ENCODE measurements at regions not wholly inside any gene's neighbourhood (a gene's known extent, or its start where the extent isn't known, plus 50 kb on each side); places are given as distances from the start of the nearest gene placed in this dataset.

- no peak for DNase-seq
Measured at GRCh38 chr16:65644821-65645220, 523.0 kb upstream of the CDH11 start.

- DNase-seq = no peak
Measured at GRCh38 chr16:65641762-65642289, 520.0 kb upstream of the CDH11 start.

- no peak for DNase-seq
Measured at GRCh38 chr16:65641049-65641761, 519.3 kb upstream of the CDH11 start.

GRCh38 chr16:65634833-65635232, 513.0 kb upstream of the CDH11 start:
- no peak for DNase-seq

GRCh38 chr16:65634291-65634690, 512.4 kb upstream of the CDH11 start:
- peak; percentile 27 for DNase-seq

- peak; percentile 37 for DNase-seq
Measured at GRCh38 chr16:65624666-65625065, 502.8 kb upstream of the CDH11 start.

GRCh38 chr16:65624229-65624628, 502.4 kb upstream of the CDH11 start:
- DNase-seq = peak; percentile 52

- no peak for DNase-seq
Measured at GRCh38 chr16:65622871-65623270, 501.0 kb upstream of the CDH11 start.

- no peak for DNase-seq
Measured at GRCh38 chr16:65622151-65622550, 500.3 kb upstream of the CDH11 start.

- DNase-seq = no peak
Measured at GRCh38 chr16:65621640-65622039, 499.8 kb upstream of the CDH11 start.

GRCh38 chr16:65619606-65620005, 497.7 kb upstream of the CDH11 start:
- no peak for DNase-seq

- no peak for DNase-seq
Measured at GRCh38 chr16:65618931-65619330, 497.1 kb upstream of the CDH11 start.

- DNase-seq = no peak
Measured at GRCh38 chr16:65618333-65618732, 496.5 kb upstream of the CDH11 start.

- DNase-seq = no peak
Measured at GRCh38 chr16:65617421-65617820, 495.6 kb upstream of the CDH11 start.

- no peak for DNase-seq
Measured at GRCh38 chr16:65608455-65608854, 486.6 kb upstream of the CDH11 start.

GRCh38 chr16:65604771-65605170, 482.9 kb upstream of the CDH11 start:
- no peak for DNase-seq

GRCh38 chr16:65601781-65602180, 479.9 kb upstream of the CDH11 start:
- DNase-seq = no peak

GRCh38 chr16:65600629-65601028, 478.8 kb upstream of the CDH11 start:
- DNase-seq = no peak

- no peak for DNase-seq
Measured at GRCh38 chr16:65600046-65600445, 478.2 kb upstream of the CDH11 start.

- DNase-seq = no peak
Measured at GRCh38 chr16:65598621-65599020, 476.8 kb upstream of the CDH11 start.

- no peak for DNase-seq
Measured at GRCh38 chr16:65583498-65583897, 461.6 kb upstream of the CDH11 start.

GRCh38 chr16:65579050-65579449, 457.2 kb upstream of the CDH11 start:
- DNase-seq = no peak

- DNase-seq = peak; percentile 6
Measured at GRCh38 chr16:65576631-65577030, 454.8 kb upstream of the CDH11 start.

- no peak for DNase-seq
Measured at GRCh38 chr16:65576139-65576538, 454.3 kb upstream of the CDH11 start.

GRCh38 chr16:65574326-65574966, 452.6 kb upstream of the CDH11 start:
- no peak for DNase-seq

All from OCI-M1 (cell line).